WTC11 (cell line): ENCODE measurements at regions not wholly inside any gene's neighbourhood (a gene's known extent, or its start where the extent isn't known, plus 50 kb on each side); places are given as distances from the start of the nearest gene placed in this dataset.
A peak's percentile ranks its signal among the peaks of the same experiment; 100 is the strongest.
"Not testable (repeated sequence)": the region's sequence is repeated elsewhere in the genome, so short reads cannot be mapped to it uniquely, and the experiment has no call there.

Experiments used
- ATAC-seq: fragments of 200-7000 bp; cut with Tn5 transposase; 2 replicates; pipeline ENCODE4 v1.10.0; 2021; ENCODE audit warnings: mild to moderate bottlenecking, moderate library complexity
- CTCF ChIA-PET: fragments of 300-600 bp; sonication (Branson Sonifier 250); formaldehyde crosslinking; loops from one replicate; lab custom pipeline; 2021; ENCODE audit warnings: antibody characterized with exemption; lab: Charles Lee
- POLR2A ChIA-PET: fragments of 350-600 bp; sonication (Branson Sonifier 250); formaldehyde crosslinking; loops from one replicate; lab custom pipeline; 2021; ENCODE audit warnings: antibody characterized with exemption; lab: Charles Lee
- DNase-seq: peaks from one replicate; pipeline ENCODE4 v3.0.0; 2021; ENCODE audit warnings: low spot score
- H3K27ac Mint-ChIP-seq: 2 replicates; pipeline ENCODE4 v1.8.0; 2021; ENCODE audit warnings: mixed read lengths
- H3K27me3 Mint-ChIP-seq: 2 replicates; pipeline ENCODE4 v1.8.0; 2021; ENCODE audit warnings: low read depth, mild to moderate bottlenecking, moderate library complexity, mixed read lengths
- H3K36me3 Mint-ChIP-seq: 2 replicates; pipeline ENCODE4 v1.8.0; 2021; ENCODE audit warnings: mixed read lengths
- H3K4me1 Mint-ChIP-seq: 2 replicates; pipeline ENCODE4 v1.8.0; 2022; ENCODE audit warnings: mixed read lengths
- H3K4me3 Mint-ChIP-seq: 2 replicates; pipeline ENCODE4 v1.8.0; 2021; ENCODE audit warnings: mild to moderate bottlenecking, moderate library complexity, mixed read lengths
- H3K9me3 Mint-ChIP-seq: 2 replicates; pipeline ENCODE4 v1.8.0; 2021; ENCODE audit warnings: mixed read lengths
- FOXP1 ChIP-seq: sonication (generic); formaldehyde crosslinking; IDR thresholded peaks from 2 replicates; pipeline ENCODE4 v1.8.0; 2022; ENCODE audit warnings: missing genetic modification reagents, mild to moderate bottlenecking, moderate library complexity, borderline replicate concordance
- NR2C2 ChIP-seq: sonication (generic); formaldehyde crosslinking; IDR thresholded peaks from 2 replicates; pipeline ENCODE4 v1.8.0; 2022; ENCODE audit warnings: mild to moderate bottlenecking, missing genetic modification reagents
- OVOL2 ChIP-seq: fragments of 250-450 bp; sonication (Bioruptor Pico); IDR thresholded peaks from 2 replicates; pipeline ENCODE4 v1.9.0; 2021; ENCODE audit warnings: mild to moderate bottlenecking, borderline replicate concordance
- RELA ChIP-seq: sonication (generic); formaldehyde crosslinking; IDR thresholded peaks from 2 replicates; pipeline ENCODE4 v1.8.1; 2022; ENCODE audit warnings: missing genetic modification reagents, mild to moderate bottlenecking, borderline replicate concordance
- RORB ChIP-seq: fragments of 250-450 bp; sonication (Bioruptor Pico); IDR thresholded peaks from 2 replicates; pipeline ENCODE4 v1.9.0; 2021; ENCODE audit warnings: mild to moderate bottlenecking
- SP1 ChIP-seq: sonication (generic); formaldehyde crosslinking; conservative IDR thresholded peaks from 2 replicates; pipeline ENCODE4 v1.8.1; 2022; ENCODE audit warnings: missing genetic modification reagents
- TCF7 ChIP-seq: sonication (generic); formaldehyde crosslinking; IDR thresholded peaks from 2 replicates; pipeline ENCODE4 v1.8.0; 2022; ENCODE audit warnings: mild to moderate bottlenecking, low read depth, missing genetic modification reagents, moderate library complexity
- ZNF416 ChIP-seq: fragments of 250-450 bp; sonication (Bioruptor Pico); IDR thresholded peaks from 2 replicates; pipeline ENCODE4 v1.9.0; 2021; ENCODE audit warnings: mild to moderate bottlenecking, inconsistent platforms
- ZNF423 ChIP-seq: fragments of 250-450 bp; sonication (Bioruptor Pico); IDR thresholded peaks from 2 replicates; pipeline ENCODE4 v2.1.2; 2022; ENCODE audit warnings: mild to moderate bottlenecking, moderate library complexity
- TF ChIP-seq, protein P1 (sequence below): sonication (generic); formaldehyde crosslinking; IDR thresholded peaks from 2 replicates; pipeline ENCODE4 v1.8.0; 2022; ENCODE audit warnings: missing genetic modification reagents
- TF ChIP-seq, protein P2 (sequence below): fragments of 250-450 bp; sonication (Bioruptor Pico); IDR thresholded peaks from 2 replicates; pipeline ENCODE4 v1.9.0; 2021; ENCODE audit warnings: moderate library complexity, mild to moderate bottlenecking, inconsistent platforms, borderline replicate concordance
- TF ChIP-seq, protein P3 (sequence below): fragments of 200-600 bp; IDR thresholded peaks from 2 replicates; pipeline ENCODE4 v1.8.0; 2022; ENCODE audit warnings: antibody characterized with exemption
- TF ChIP-seq, protein P4 (sequence below): sonication (generic); formaldehyde crosslinking; IDR thresholded peaks from 2 replicates; pipeline ENCODE4 v1.8.1; 2022; ENCODE audit warnings: low read depth, missing genetic modification reagents, borderline replicate concordance
- TF ChIP-seq, protein P5 (sequence below): fragments of 250-450 bp; sonication (Bioruptor Pico); conservative IDR thresholded peaks from 2 replicates; pipeline ENCODE4 v1.9.0; 2021; ENCODE audit warnings: mild to moderate bottlenecking
- TF ChIP-seq, protein P6 (sequence below): sonication (generic); formaldehyde crosslinking; IDR thresholded peaks from 2 replicates; pipeline ENCODE4 v1.8.1; 2023; ENCODE audit warnings: mild to moderate bottlenecking, missing genetic modification reagents

DNA sequence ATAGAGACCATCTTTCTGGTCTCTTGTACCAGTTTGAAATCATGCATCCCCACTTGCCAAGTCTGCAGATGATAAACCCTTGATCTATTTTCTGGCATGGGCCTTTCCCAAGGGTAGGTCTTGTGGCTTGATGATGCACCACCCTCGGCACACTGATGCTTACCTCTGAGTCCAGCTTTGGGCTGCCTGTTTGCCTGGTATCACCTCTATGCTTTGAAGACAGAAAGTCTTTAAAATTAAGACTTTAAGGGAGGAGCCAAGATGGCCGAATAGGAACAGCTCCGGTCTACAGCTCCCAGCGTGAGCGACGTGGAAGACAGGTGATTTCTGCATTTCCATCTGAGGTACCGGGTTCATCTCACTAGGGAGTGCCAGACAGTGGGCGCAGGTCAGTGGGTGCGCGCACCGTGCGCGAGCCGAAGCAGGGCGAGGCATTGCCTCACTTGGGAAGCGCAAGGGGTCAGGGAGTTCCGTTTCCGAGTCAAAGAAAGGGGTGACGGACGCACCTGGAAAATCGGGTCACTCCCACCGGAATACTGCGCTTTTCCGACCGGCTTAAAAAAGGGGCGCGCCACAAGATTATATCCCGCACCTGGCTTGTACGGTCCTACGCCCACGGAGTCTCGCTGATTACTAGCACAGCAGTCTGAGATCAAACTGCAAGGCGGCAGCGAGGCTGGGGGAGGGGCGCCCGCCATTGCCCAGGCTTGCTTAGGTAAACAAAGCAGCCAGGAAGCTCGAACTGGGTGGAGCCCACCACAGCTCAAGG is 202.4 kb upstream of the MCHR2 start:
- CTCF ChIA-PET, H3K9me3 Mint-ChIP-seq, ATAC-seq, H3K36me3 Mint-ChIP-seq, DNase-seq, H3K27me3 Mint-ChIP-seq, H3K4me1 Mint-ChIP-seq: not testable (repeated sequence)
- 0 out of 2 replicates have a peak, but pooled peaks have one; percentile 25 for TF ChIP-seq ZNF416 (CRISPR knock-in tag)
- POLR2A ChIA-PET: interaction anchor here (0.6 to 1.3 kb wide), 2 partner anchors 33 to 61 kb away, joined by 3 read pairs; no protein-coding TSS in a partner anchor
- peak overlapping the region; percentile 86 for H3K27ac Mint-ChIP-seq
- H3K4me3 Mint-ChIP-seq: peak overlapping the region; percentile 75

DNA sequence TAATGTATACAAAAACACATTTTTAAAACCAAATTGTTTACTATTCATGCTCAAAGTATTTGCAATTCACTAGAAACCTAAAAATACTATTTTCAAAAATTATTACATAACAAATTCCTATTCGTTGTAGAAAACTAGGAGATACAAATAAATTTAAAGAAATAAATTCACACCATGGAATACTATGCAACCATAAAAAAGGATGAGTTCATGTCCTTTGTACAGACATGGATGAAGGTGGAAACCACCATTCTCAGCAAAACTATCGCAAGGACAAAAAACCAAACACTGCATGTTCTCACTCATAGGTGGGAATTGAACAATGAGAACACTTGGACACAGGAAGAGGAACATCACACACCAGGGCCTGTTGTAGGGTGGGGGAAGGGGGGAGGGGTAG is 201.2 kb upstream of the MCHR2 start:
- H3K36me3 Mint-ChIP-seq, H3K4me1 Mint-ChIP-seq, POLR2A ChIA-PET, H3K27ac Mint-ChIP-seq, H3K9me3 Mint-ChIP-seq, DNase-seq, CTCF ChIA-PET, H3K27me3 Mint-ChIP-seq, ATAC-seq, H3K4me3 Mint-ChIP-seq: not testable (repeated sequence)

DNA sequence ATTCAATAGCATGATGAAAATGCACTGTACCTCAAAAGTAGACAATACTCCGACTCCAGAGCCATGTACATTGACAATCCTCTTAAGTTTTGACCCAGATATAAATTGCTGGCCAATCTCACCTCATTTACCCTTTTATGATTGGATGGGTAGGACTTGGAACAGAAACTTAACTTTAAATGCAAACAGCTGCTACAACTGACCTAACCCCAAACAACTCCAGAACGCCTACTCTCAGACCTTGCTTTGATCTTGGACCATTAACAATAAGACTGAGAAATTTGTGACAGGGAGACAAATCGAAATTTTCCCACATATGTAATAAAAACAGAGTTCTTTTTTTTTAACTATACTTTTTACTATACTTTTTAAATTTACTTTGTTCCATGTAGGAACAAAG is 200.5 kb upstream of the MCHR2 start:
- POLR2A ChIA-PET: no interaction called here
- no peak for TF ChIP-seq NR2C2 (CRISPR knock-in tag)
- TF ChIP-seq RORB (CRISPR knock-in tag): no peak
- TF ChIP-seq OVOL2 (CRISPR knock-in tag): no peak
- TF ChIP-seq SP1 (CRISPR knock-in tag): no peak
- TF ChIP-seq RELA (CRISPR knock-in tag): no peak
- TF ChIP-seq, protein P1, sequence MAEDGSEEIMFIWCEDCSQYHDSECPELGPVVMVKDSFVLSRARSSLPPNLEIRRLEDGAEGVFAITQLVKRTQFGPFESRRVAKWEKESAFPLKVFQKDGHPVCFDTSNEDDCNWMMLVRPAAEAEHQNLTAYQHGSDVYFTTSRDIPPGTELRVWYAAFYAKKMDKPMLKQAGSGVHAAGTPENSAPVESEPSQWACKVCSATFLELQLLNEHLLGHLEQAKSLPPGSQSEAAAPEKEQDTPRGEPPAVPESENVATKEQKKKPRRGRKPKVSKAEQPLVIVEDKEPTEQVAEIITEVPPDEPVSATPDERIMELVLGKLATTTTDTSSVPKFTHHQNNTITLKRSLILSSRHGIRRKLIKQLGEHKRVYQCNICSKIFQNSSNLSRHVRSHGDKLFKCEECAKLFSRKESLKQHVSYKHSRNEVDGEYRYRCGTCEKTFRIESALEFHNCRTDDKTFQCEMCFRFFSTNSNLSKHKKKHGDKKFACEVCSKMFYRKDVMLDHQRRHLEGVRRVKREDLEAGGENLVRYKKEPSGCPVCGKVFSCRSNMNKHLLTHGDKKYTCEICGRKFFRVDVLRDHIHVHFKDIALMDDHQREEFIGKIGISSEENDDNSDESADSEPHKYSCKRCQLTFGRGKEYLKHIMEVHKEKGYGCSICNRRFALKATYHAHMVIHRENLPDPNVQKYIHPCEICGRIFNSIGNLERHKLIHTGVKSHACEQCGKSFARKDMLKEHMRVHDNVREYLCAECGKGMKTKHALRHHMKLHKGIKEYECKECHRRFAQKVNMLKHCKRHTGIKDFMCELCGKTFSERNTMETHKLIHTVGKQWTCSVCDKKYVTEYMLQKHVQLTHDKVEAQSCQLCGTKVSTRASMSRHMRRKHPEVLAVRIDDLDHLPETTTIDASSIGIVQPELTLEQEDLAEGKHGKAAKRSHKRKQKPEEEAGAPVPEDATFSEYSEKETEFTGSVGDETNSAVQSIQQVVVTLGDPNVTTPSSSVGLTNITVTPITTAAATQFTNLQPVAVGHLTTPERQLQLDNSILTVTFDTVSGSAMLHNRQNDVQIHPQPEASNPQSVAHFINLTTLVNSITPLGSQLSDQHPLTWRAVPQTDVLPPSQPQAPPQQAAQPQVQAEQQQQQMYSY: no peak
- TF ChIP-seq, protein P2, sequence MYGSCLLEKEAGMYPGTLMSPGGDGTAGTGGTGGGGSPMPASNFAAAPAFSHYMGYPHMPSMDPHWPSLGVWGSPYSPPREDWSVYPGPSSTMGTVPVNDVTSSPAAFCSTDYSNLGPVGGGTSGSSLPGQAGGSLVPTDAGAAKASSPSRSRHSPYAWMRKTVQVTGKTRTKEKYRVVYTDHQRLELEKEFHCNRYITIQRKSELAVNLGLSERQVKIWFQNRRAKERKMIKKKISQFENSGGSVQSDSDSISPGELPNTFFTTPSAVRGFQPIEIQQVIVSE (CRISPR knock-in tag): no peak
- TF ChIP-seq, protein P3, sequence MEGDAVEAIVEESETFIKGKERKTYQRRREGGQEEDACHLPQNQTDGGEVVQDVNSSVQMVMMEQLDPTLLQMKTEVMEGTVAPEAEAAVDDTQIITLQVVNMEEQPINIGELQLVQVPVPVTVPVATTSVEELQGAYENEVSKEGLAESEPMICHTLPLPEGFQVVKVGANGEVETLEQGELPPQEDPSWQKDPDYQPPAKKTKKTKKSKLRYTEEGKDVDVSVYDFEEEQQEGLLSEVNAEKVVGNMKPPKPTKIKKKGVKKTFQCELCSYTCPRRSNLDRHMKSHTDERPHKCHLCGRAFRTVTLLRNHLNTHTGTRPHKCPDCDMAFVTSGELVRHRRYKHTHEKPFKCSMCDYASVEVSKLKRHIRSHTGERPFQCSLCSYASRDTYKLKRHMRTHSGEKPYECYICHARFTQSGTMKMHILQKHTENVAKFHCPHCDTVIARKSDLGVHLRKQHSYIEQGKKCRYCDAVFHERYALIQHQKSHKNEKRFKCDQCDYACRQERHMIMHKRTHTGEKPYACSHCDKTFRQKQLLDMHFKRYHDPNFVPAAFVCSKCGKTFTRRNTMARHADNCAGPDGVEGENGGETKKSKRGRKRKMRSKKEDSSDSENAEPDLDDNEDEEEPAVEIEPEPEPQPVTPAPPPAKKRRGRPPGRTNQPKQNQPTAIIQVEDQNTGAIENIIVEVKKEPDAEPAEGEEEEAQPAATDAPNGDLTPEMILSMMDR: no peak
- TF ChIP-seq, protein P4, sequence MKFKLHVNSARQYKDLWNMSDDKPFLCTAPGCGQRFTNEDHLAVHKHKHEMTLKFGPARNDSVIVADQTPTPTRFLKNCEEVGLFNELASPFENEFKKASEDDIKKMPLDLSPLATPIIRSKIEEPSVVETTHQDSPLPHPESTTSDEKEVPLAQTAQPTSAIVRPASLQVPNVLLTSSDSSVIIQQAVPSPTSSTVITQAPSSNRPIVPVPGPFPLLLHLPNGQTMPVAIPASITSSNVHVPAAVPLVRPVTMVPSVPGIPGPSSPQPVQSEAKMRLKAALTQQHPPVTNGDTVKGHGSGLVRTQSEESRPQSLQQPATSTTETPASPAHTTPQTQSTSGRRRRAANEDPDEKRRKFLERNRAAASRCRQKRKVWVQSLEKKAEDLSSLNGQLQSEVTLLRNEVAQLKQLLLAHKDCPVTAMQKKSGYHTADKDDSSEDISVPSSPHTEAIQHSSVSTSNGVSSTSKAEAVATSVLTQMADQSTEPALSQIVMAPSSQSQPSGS: no peak
- TF ChIP-seq TCF7: no peak
- TF ChIP-seq, protein P5, sequence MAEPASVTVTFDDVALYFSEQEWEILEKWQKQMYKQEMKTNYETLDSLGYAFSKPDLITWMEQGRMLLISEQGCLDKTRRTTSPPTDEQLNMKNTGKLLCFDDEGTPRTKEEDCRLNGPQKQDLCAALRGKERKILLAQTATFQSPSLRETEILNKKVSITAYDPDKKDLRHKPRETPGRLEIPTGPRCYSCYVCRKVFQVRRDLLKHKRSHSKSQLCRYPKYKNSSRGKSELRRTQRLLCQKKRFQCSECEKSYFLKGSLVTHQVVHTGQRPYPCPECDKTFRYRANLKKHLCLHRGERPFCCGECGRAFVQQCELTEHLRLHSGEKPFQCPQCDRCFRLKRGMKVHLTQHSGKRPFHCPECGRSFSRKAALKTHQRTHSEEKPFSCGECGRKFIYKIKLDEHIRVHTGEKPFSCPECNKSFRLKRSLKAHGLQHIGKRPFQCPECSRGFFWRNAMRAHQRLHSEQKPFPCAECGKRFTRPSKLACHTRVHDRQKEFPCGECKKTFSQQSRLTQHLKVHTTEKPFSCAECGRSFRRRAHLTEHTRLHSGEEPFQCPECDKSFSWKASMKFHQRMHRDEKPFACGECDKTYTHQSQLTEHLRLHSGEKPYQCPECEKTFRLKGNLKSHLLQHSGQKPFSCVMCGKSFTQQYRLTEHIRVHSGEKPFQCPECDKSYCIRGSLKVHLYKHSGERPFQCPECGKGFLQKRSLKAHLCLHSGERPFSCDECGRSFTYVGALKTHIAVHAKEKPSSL: no peak
- no peak for TF ChIP-seq FOXP1 (CRISPR knock-in tag)
- TF ChIP-seq, protein P6, sequence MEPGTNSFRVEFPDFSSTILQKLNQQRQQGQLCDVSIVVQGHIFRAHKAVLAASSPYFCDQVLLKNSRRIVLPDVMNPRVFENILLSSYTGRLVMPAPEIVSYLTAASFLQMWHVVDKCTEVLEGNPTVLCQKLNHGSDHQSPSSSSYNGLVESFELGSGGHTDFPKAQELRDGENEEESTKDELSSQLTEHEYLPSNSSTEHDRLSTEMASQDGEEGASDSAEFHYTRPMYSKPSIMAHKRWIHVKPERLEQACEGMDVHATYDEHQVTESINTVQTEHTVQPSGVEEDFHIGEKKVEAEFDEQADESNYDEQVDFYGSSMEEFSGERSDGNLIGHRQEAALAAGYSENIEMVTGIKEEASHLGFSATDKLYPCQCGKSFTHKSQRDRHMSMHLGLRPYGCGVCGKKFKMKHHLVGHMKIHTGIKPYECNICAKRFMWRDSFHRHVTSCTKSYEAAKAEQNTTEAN (CRISPR knock-in tag): no peak
- no peak for TF ChIP-seq ZNF423 (CRISPR knock-in tag)
- H3K27me3 Mint-ChIP-seq: no peaks in the 10 kb centered on the region
- H3K9me3 Mint-ChIP-seq: peaks cover 4% of the 10 kb centered on the region; the same call in 1 of the 2 replicates
- CTCF ChIA-PET: no interaction called here
- H3K27ac Mint-ChIP-seq: no peak overlapping the region
- H3K4me1 Mint-ChIP-seq: peaks cover 8% of the 10 kb centered on the region
- no peak overlapping the region for H3K4me3 Mint-ChIP-seq
- ATAC-seq: no peak
- peaks cover 3% of the 10 kb centered on the region for H3K36me3 Mint-ChIP-seq
- no peak for DNase-seq
